Skin of body (tissue), 1 donor: ENCODE measurements at regions not wholly inside any gene's neighbourhood (a gene's known extent, or its start where the extent isn't known, plus 50 kb on each side); places are given as distances from the start of the nearest gene placed in this dataset.

ENCODE experiments used
- DNase-seq: peaks from one replicate; lab custom pipeline; 2025; lab: John Stamatoyannopoulos, UW

GRCh38 chr9:121598965-121599871, 52.2 kb upstream of the DAB2IP start:
- DNase-seq: no peak

- no peak for DNase-seq
These were observed 51.4 kb upstream of the DAB2IP start for GRCh38 chr9:121599872-121600585.

- no peak for DNase-seq
These were observed 50.2 kb upstream of the DAB2IP start for GRCh38 chr9:121601194-121601593.
